HepG2 (cell line): ENCODE measurements at regions not wholly inside any gene's neighbourhood (a gene's known extent, or its start where the extent isn't known, plus 50 kb on each side); places are given as distances from the start of the nearest gene placed in this dataset.

Source experiments
- ATAC-seq: fragments of 200-7000 bp; cut with Tn5 transposase; 3 replicates; pipeline ENCODE4 v1.9.1; 2020; ENCODE audit warnings: mild to moderate bottlenecking, moderate library complexity
- BruUV-seq: library from RNA; stranded (reverse); fragments of 400-500 nt; replicated peaks from 2 replicates; lab custom pipeline; 2021; lab: Mats Ljungman, UMichigan
- CTCF ChIA-PET: fragments of 300-600 bp; formaldehyde crosslinking; extraction: SDS; loops from one replicate; lab custom pipeline; 2021; ENCODE audit warnings: low total read pairs, inconsistent platforms, low intra/inter-chr PET ratio; lab: Yijun Ruan, JAX
- POLR2A ChIA-PET: fragments of 350-600 bp; sonication (Branson Sonifier 250); formaldehyde crosslinking; loops from one replicate; lab custom pipeline; 2020; ENCODE audit warnings: antibody characterized with exemption, inconsistent platforms; lab: Yijun Ruan, JAX
- DNase-seq: peaks from one replicate; pipeline ENCODE4 v3.0.0-alpha.2; 2015; ENCODE audit warnings: low spot score
- FAIRE-seq: peaks from 3 replicates; lab custom pipeline; 2011; peaks lifted over from hg19 to GRCh38; lab: Jason Lieb, UNC
- H2AFZ ChIP-seq: one replicate; pipeline ENCODE4 v1.6.1; 2011; ENCODE audit warnings: low read length, inconsistent platforms
- H3K27ac ChIP-seq: fragments of 300-600 bp; 3 replicates; pipeline ENCODE4 v1.8.0; 2011; ENCODE audit warnings: mixed run types, mild to moderate bottlenecking, mixed read lengths, low read length, inconsistent platforms; ENCODE audit not compliant: insufficient read depth; ENCODE audit errors: extremely low read length
- H3K27me3 ChIP-seq, 2 experiments: fragments of 200-600 bp in 1 of 2; 2 replicates in 1 of 2; 3 replicates in 1 of 2; pipeline versions ENCODE4 v1.6.0 to v1.8.0; 2011; ENCODE audit warnings: low read length in 2 of 2, mild to moderate bottlenecking in 2 of 2, moderate library complexity in 2 of 2, inconsistent platforms in 1 of 2; ENCODE audit not compliant: insufficient read depth in 2 of 2, control insufficient read depth in 1 of 2
- H3K36me3 ChIP-seq, 2 experiments: fragments of 200-600 bp in 1 of 2; replicated peaks in 1 of 2; 2 replicates in 1 of 2; 3 replicates in 1 of 2; pipeline versions ENCODE4 v1.5.1 to v1.8.0; 2011; ENCODE audit warnings: low read length in 2 of 2, inconsistent platforms in 1 of 2; ENCODE audit not compliant: insufficient read depth in 2 of 2, control insufficient read depth in 1 of 2
- H3K4me1 ChIP-seq: 2 replicates; pipeline ENCODE4 v1.5.1; 2012; ENCODE audit warnings: low read length, inconsistent platforms; ENCODE audit not compliant: insufficient read depth
- H3K4me2 ChIP-seq: 2 replicates; pipeline ENCODE4 v1.6.0; 2011; ENCODE audit warnings: low read depth, low read length, inconsistent platforms
- H3K4me3 ChIP-seq, 3 experiments: fragments of 200-600 bp in 1 of 3; sonication (generic), shearing (Covaris generic) in 1 of 3; replicated peaks in 1 of 3; 2 replicates each; pipeline ENCODE4 v1.5.1; 2011 to 2016; ENCODE audit warnings: low read length in 3 of 3, inconsistent platforms in 2 of 3, low read depth in 2 of 3, mild to moderate bottlenecking in 2 of 3, control low read depth in 1 of 3, mixed read lengths in 1 of 3; ENCODE audit not compliant: insufficient read depth in 1 of 3
- H3K79me2 ChIP-seq: one replicate; pipeline ENCODE4 v1.6.1; 2011; ENCODE audit warnings: low read length, inconsistent platforms; ENCODE audit not compliant: insufficient read depth
- H3K9ac ChIP-seq: 2 replicates; pipeline ENCODE4 v1.6.0; 2011; ENCODE audit warnings: mild to moderate bottlenecking, low read depth, low read length, inconsistent platforms; ENCODE audit not compliant: insufficient read depth
- H3K9me3 ChIP-seq: 2 replicates; pipeline ENCODE4 v1.5.1; 2012; ENCODE audit warnings: mild to moderate bottlenecking, low read length
- H4K20me1 ChIP-seq: 2 replicates; pipeline ENCODE4 v1.6.0; 2011; ENCODE audit warnings: inconsistent platforms, mild to moderate bottlenecking, low read length, moderate library complexity; ENCODE audit not compliant: insufficient read depth
- HNF4A ChIP-seq: sonication (generic); formaldehyde crosslinking; IDR thresholded peaks from 2 replicates; pipeline ENCODE4 v1.4.0; 2020; ENCODE audit warnings: missing genetic modification reagents
- TBP ChIP-seq: sonication (generic); formaldehyde crosslinking; IDR thresholded peaks from 2 replicates; pipeline ENCODE4 v1.5.0; 2020; ENCODE audit warnings: missing genetic modification reagents
- TMF1 ChIP-seq: sonication (generic); formaldehyde crosslinking; IDR thresholded peaks from 2 replicates; pipeline ENCODE4 v1.8.1; 2022; ENCODE audit warnings: low read depth, missing genetic modification reagents
- ZNF572 ChIP-seq: sonication (generic); formaldehyde crosslinking; IDR thresholded peaks from 2 replicates; pipeline ENCODE4 v1.5.1; 2020; ENCODE audit warnings: mild to moderate bottlenecking, missing genetic modification reagents
- ZNF577 ChIP-seq: sonication (generic); formaldehyde crosslinking; IDR thresholded peaks from 2 replicates; pipeline ENCODE4 v1.4.0; 2020; ENCODE audit warnings: mild to moderate bottlenecking, low read depth, missing genetic modification reagents, borderline replicate concordance
- WGBS: methylation state at CpG from one replicate; pipeline ENCODE4 v1.1.6; 2017; ENCODE audit warnings: low lambda C conversion rate; 5-methylcytosine and 5-hydroxymethylcytosine counted together
- in situ Hi-C: cut with HindIII; loops from 2 replicates; pipeline ENCODE4 v1.10.0; 2017; ENCODE audit warnings: low pct_unique_long_range_greater_than_20kb; ENCODE audit not compliant: extremely low pct_ligation_motif_present
- intact Hi-C: fragments of 100-400 bp; cut with micrococcal nuclease; formaldehyde crosslinking; loops from one replicate; pipeline ENCODE4 v1.10.0; 2022; ENCODE audit not compliant: unreplicated experiment
- TF ChIP-seq, protein P1 (sequence below): sonication (generic); formaldehyde crosslinking; IDR thresholded peaks from 2 replicates; pipeline ENCODE4 v1.5.0; 2020; ENCODE audit warnings: mild to moderate bottlenecking, missing genetic modification reagents, borderline replicate concordance
- TF ChIP-seq, protein P2 (sequence below): sonication (generic); formaldehyde crosslinking; IDR thresholded peaks from 2 replicates; pipeline ENCODE4 v1.4.0; 2020; ENCODE audit warnings: missing genetic modification reagents
- TF ChIP-seq, protein P3 (sequence below): conservative IDR thresholded peaks from 2 replicates; pipeline ENCODE4 v1.6.1; 2018; ENCODE audit warnings: missing genetic modification reagents
- TF ChIP-seq, protein P4 (sequence below): sonication (generic); formaldehyde crosslinking; IDR thresholded peaks from 2 replicates; pipeline ENCODE4 v1.8.1; 2023; ENCODE audit warnings: mild to moderate bottlenecking, inconsistent platforms, moderate library complexity, missing genetic modification reagents, borderline replicate concordance

DNA sequence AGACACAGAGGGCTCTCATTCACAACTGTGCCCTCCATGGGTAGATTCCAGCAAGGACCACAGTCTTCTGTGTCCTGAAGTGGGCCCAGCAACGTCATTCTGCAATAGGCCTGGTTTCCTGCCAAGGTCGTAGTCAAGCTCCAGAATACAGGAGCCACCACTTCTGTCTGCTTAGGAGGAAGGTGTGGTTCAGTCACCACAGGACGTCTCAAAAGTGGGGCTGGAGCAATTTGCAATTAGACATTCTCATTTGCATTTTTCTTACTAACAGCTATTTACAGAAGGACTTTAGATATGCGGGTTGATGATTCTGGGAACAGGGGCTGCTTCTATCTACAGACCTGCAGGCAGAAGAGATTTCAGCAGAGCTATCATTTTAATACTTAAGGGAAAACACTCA lies 58.7 kb upstream of the MYRIP start:
- H3K9ac ChIP-seq, result no peak overlapping the region
- H3K27me3 ChIP-seq, result no peaks in the 10 kb centered on the region
- DNase-seq (no peak), ATAC-seq (no peak)
- H3K27ac ChIP-seq, result no peak overlapping the region
- in situ Hi-C loops, result no loop called here
- no peak for TF ChIP-seq ZNF572
- TF ChIP-seq, protein P1, sequence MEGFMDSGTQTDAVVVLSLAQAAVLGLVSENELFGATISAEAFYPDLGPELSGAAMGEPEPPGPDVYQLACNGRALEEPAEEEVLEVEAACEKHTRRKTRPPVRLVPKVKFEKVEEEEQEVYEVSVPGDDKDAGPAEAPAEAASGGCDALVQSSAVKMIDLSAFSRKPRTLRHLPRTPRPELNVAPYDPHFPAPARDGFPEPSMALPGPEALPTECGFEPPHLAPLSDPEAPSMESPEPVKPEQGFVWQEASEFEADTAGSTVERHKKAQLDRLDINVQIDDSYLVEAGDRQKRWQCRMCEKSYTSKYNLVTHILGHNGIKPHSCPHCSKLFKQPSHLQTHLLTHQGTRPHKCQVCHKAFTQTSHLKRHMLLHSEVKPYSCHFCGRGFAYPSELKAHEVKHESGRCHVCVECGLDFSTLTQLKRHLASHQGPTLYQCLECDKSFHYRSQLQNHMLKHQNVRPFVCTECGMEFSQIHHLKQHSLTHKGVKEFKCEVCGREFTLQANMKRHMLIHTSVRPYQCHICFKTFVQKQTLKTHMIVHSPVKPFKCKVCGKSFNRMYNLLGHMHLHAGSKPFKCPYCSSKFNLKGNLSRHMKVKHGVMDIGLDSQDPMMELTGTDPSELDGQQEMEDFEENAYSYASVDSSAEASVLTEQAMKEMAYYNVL (CRISPR knock-in tag), result no peak
- TF ChIP-seq, protein P2, sequence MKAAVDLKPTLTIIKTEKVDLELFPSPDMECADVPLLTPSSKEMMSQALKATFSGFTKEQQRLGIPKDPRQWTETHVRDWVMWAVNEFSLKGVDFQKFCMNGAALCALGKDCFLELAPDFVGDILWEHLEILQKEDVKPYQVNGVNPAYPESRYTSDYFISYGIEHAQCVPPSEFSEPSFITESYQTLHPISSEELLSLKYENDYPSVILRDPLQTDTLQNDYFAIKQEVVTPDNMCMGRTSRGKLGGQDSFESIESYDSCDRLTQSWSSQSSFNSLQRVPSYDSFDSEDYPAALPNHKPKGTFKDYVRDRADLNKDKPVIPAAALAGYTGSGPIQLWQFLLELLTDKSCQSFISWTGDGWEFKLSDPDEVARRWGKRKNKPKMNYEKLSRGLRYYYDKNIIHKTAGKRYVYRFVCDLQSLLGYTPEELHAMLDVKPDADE (CRISPR knock-in tag), result no peak
- TF ChIP-seq TBP (CRISPR knock-in tag), result no peak
- TF ChIP-seq, all 625 proteins: peak for 0
- Histone ChIP-seq H3K4me2 (no peak overlapping the region), H3K79me2 (no peaks in the 10 kb centered on the region), H3K36me3 (no peaks in the 10 kb centered on the region), H3K9me3 (no peaks in the 10 kb centered on the region), H4K20me1 (no peaks in the 10 kb centered on the region), H3K4me3 (no peak overlapping the region), H3K4me1 (0 out of 2 replicates have a peak, but pooled peaks cover 8% of the 10 kb centered on the region), H2AFZ (no peak overlapping the region)
- ChIA-PET POLR2A (no interaction called here), CTCF (no interaction called here)
- intact Hi-C loops, result no loop called here
- no peak for FAIRE-seq
- BruUV-seq, result no TSS peak
- WGBS, result 0% methylated on average over 3 of the region's 4 CpGs

DNA sequence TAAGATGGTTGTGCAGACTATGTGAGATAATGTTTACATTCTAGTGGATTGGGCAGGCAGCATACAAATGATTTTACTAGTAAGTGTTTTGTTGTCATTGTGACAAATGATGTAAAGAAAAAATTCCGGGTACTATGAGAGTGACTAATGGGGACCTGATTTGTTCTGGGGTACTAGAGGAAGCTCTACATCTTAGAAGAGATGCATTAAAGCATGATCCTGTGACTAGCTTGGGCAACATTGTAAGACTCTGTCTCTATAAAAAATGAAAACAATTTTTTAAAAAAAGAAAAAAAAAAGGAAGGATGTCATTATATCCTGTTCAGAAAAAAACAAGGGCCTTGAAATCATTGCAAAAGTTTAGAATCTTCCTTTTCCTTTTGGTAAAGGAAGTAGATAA lies 58.1 kb upstream of the MYRIP start:
- H3K27ac ChIP-seq, result no peak overlapping the region
- FAIRE-seq, result no peak
- no peak overlapping the region for H3K4me3 ChIP-seq
- ChIA-PET CTCF (no interaction called here), POLR2A (no interaction called here)
- 30% methylated on average over 1 of the region's 1 CpG for WGBS
- no TSS peak for BruUV-seq
- H3K27me3 ChIP-seq, result no peaks in the 10 kb centered on the region
- ATAC-seq, result no peak
- intact Hi-C loops (no loop called here), in situ Hi-C loops (no loop called here)
- no peaks in the 10 kb centered on the region for H4K20me1 ChIP-seq
- H3K4me2 ChIP-seq, result no peak overlapping the region
- H2AFZ ChIP-seq, result no peak overlapping the region
- H3K9me3 ChIP-seq, result no peaks in the 10 kb centered on the region
- H3K36me3 ChIP-seq, result no peaks in the 10 kb centered on the region
- H3K9ac ChIP-seq, result no peak overlapping the region
- DNase-seq, result no peak
- H3K4me1 ChIP-seq, result 0 out of 2 replicates have a peak, but pooled peaks cover 8% of the 10 kb centered on the region
- H3K79me2 ChIP-seq, result no peaks in the 10 kb centered on the region
- TF ChIP-seq, protein P3, sequence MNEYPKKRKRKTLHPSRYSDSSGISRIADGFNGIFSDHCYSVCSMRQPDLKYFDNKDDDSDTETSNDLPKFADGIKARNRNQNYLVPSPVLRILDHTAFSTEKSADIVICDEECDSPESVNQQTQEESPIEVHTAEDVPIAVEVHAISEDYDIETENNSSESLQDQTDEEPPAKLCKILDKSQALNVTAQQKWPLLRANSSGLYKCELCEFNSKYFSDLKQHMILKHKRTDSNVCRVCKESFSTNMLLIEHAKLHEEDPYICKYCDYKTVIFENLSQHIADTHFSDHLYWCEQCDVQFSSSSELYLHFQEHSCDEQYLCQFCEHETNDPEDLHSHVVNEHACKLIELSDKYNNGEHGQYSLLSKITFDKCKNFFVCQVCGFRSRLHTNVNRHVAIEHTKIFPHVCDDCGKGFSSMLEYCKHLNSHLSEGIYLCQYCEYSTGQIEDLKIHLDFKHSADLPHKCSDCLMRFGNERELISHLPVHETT (CRISPR knock-in tag), result no peak
- TF ChIP-seq, protein P4, sequence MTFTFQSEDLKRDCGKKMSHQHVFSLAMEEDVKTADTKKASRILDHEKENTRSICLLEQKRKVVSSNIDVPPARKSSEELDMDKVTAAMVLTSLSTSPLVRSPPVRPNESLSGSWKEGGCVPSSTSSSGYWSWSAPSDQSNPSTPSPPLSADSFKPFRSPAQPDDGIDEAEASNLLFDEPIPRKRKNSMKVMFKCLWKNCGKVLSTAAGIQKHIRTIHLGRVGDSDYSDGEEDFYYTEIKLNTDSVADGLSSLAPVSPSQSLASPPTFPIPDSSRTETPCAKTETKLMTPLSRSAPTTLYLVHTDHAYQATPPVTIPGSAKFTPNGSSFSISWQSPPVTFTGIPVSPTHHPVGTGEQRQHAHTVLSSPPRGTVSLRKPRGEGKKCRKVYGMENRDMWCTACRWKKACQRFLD (CRISPR knock-in tag), result no peak
- TF ChIP-seq ZNF577 (CRISPR knock-in tag) (no peak), HNF4A (CRISPR knock-in tag) (no peak), TMF1 (CRISPR knock-in tag) (no peak)
